NCI-H774 (cell line): ENCODE measurements at regions not wholly inside any gene's neighbourhood (a gene's known extent, or its start where the extent isn't known, plus 50 kb on each side); places are given as distances from the start of the nearest gene placed in this dataset.

ENCODE experiments used
- DNase-seq: peaks from one replicate; lab custom pipeline; 2025; lab: John Stamatoyannopoulos, UW

DNA sequence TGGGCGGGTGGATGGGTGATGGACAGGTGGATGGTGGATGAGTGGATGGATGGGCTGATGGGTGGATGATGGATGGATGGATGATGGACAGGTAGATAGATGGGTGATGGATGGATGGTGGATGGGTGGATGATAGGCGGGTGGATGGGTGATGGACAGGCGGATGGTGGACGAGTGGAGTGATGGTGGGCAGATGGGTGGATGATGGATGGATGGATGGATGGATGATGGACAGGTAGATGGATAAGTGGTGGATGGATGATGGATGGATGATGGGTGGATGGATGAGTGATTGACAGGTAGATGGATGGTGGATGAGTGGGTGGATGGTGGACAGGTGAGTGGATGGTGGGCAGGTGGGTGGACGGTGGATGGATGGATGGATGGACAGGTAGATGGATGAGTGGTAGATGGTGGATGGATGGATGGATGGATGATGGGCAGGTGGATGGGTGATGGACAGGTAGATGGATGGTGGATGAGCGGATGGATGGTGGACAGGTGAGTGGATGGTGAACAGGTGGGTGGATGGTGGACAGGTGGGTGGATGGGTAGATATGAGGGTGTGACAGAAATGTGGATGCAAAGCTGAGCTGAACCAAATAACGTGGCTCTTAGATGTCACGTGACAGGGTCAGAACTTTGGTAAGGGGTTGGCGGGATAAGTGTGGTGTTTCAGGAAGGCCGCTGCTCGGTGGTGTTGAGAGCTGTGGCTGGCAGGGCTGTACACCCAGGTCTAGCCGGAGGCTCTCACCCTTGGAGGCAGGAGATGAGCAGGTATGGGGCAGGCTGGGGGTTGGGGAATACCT is 234.3 kb upstream of the CIBAR2 start:
- no peak for DNase-seq

DNA sequence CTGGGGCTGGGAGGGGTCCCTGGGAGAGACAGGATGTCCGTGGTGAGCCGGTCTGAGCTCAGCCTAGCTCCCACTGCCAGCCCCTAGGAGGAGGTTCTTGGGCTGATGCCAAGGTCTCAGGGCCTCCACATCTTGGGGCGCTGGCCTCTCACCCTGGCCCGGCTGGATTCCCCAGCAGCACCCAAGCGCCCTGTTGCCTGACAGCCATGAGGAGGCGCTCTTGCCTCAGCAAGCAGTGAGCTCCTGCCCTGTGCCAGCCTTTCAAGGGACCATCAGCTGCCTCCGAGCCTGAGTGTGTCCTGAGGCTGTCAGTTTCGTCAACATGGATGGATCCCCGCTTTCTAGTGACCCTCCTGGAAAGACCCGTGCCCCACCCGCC is 234.9 kb upstream of the CIBAR2 start:
- DNase-seq, result peak; percentile 7

DNA sequence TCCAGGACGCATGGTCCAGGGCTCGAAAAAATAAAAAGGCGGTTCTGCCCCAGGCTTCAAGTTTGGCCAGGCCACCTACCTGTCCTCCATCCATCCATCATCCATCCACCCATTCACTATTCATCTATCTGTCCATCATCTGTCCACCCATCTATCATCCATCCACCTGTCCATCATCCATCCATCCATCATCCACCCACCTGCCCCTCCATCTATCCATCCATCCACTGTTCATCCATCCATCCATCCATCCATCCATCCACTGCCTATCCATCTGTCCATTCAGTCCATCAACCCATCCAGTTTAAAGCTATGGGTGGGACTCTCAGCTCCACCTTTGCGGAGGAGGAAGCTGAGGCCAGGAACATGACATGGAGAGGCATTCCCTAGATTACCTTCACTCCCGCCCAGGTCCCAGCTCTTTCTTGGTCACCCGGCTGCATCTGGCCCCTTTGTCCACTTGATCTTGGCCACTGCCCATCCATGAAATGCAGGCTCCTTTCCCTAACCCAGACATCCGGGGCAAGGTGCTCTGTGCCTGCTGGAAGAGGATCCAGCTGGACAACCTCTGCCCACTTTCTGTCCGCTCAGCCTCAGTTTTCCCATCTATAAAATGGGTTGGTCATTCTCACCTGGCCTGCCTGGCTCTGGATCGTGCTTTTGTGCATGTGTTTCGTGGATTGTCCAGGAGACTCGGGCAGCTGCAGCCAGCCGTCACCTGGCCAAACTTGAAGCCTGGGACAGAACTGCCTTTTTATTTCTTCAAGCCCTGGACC is 236.0 kb upstream of the CIBAR2 start:
- DNase-seq, result no peak

DNA sequence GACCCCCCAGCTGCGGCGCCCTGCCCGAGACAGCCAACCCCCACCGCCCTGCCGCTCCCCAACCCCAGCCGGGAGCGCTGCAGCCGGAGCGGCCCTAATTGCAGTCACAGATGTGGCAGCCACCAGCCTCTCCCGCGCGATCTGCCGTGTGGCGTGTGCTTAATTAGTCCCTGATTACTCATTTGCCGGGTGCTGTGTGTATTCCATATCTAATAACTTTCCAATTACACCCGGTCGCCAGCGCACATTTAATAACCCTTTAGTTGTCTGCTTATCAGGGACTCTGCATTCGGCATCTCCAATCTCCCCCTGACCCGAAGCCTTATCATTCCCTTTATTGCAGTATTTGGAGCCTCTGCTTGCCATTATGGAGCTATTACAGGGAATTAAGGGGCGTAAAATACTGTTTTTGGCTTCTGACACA is 236.7 kb upstream of the CIBAR2 start:
- DNase-seq, result no peak

DNA sequence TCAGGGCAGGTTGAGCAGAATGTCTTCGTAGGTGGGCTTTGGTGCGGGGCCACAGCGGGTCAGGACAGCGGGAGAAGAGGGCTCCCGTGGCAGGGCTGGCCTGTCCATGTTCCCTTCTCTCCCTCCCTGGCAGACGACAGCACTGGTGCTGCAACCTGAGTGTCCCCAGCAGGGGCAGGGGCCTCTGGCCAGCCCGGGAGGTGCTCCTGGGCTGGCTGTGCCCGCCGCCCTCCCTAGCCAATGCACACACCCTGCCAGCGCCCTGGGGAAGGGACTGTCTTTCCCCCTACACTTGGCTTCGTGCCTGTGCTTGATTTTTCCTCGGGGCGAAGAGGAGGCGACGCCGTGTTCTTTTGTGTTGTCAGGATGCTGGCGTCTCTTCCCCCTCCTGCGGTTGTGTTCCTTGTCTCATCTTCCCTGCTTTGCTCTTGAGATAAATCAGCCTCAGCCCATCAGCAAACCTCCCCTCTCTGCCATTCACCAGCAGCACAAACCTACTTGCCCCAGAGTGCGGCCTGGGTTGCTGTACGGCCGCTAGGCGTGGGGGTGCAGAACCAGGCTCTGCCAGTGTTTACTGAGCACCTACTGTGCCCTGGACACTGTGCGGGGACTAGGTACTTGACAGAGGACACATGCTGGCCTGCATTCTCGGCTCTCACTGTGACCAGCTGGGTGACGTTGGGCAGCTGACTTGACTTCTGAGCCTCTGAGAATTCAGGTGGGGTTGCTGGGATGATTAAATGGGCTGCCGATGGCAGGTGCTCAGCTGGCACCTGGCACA is 237.3 kb upstream of the CIBAR2 start:
- DNase-seq, result no peak

DNA sequence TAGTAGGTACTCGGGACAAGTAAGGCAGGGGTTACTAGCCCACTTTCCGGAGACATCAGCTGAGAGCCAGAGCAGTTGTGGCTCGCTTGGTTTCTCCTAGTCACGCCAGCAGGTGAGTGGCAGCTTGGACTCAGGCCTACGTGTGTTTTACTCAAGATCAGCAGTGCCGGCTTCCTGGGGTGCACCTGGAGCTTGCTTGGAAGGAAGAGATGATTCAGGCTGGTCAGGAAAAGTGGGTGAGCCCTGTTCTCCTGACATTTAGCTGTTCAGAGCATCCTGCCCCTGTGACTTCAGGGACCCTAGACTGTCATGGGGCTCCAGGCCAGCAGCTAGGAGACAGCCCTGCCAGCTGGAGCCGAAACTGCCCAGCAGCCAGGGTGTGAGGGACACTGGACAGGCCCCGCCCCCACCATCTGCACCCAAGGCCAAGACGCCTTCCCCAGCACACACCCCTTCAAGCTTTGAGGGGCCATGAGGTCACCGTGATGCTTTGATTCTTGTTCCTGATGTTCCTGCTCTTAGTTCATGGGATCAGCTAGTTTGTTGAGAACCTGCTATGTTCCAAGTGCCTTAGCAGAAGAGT is 238.0 kb upstream of the CIBAR2 start:
- no peak for DNase-seq

DNA sequence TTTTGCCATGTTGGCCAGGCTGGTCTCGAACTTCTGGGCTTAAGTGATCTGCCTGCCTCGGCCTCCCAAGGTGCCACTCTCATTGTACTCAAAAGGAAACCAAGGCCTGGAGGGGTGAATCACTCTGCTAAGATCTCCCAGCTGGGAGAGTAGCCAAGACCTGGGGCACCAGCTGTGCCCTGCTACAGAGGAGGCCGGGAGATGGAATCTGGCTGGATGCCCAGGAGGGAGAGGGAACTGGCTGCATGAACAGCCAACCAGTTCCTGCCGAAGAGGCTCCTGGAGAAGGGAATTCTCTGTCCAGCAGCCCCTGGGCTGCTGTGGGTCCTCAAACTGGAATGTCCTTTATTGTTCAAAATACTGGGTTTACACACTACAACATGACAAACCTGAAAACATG is 238.7 kb upstream of the CIBAR2 start:
- DNase-seq, result peak; percentile 75

DNA sequence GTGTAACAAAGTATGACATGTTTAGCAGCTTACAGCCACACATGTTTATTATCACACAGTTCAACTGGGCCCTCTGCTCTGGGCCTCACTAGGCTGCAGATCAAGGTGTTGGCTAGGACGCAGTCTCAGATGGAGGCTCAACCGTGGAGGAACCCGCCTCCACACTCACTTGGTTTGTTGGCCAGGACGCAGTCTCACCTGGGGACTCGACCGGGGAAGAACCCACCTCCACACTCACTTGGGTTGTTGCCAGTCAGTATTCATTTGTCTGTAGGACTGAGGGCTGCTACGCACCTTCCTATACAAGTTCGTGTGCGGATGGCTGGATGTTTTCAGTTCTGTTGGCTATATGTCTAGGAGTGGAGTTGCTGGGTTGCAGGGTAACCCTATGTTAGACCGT is 240.7 kb upstream of the CIBAR2 start:
- no peak for DNase-seq

DNA sequence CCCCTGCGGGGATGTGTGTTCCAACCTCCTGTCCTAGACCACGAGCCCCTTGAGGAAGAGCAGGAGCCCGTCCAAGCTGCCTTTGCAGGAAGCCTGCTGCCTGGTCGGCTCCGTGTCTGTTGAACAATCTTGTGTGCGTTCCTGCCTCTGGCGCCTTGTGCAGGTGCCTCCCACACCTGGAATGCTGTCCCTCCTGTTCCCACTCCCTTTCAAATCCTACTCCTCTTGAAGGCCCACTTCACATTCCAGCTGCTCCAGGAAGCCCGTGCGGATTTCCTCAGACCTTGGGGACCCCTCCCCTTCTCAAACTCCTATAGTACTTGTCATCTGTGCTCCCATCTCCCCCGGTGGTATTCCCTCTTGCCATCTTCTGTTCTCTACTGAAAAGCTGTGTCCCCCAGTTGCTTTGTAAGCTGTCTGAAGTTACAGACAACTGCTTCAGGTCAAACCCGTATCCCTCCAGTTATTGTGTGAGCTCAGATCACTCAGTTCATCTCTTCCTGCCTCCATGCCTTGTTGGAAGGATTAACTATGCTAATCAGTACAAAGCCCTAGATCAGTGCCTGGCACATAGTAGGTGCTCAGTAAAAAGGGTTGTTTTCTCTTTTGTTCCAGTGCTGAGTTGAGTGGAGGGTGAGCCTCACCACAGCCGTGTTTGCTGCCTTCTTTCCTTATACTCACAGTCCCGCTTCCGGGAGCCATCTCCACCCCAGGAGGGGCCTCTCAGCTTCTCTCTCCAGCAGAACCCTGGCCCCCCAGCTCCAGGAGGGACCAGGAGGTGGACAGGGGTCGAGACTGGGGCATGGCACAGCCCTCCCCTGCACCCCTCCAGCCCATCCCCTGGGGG is 241.8 kb upstream of the CIBAR2 start:
- no peak for DNase-seq

DNA sequence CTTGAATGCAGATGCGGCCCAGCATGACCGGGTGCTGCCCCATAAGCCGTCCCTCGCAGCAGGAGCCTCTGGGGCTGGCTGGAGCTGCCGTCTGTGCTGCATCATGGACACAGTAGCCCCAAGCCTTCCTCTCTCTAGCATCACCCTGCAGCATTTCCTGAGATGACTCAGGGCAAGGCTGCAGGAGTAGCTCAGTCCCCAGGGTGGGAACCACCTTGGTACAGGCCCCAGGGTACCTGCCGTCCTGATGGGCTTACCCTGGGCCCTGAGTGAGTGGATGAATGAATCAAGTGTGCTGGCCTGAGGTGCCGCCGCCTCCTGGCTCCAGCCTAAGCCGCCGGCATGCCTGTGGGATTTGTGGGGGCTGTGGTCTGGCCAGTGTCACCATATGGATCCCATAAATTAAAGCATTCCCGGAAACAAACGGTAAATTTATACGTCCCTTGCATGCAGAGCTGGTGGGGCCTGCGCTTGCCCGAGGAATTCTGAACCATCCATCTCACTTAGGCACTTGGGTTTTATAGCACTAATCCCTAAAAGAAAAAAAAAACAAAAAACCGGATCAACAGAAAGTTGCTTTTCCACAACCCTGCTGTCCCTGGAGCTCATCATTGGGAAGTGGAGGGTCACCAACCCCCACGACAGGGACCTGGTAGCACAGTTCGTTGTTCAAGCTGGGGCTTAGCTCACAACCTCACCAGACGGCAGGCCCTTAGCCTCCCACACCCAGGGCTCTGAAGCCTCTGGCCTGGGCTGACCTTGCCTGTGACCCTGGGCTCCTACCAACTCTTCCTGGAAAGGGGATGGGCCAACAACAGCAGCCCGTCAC is 242.6 kb upstream of the CIBAR2 start:
- no peak for DNase-seq

DNA sequence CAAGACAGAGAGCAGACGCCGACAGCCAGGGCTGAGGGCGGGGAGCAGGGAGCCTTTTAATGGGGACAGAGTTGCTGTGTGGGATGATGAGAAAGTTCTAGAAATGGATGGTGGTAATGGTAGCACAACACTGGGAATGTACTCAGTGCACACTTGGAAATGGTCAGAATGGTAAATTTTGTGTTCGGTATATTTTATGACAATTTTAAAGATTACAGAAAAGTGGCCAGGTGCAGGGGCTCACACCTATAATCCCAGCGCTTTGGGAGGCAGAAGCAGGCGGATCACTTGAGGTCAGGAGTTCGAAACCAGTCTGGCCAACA is 243.2 kb upstream of the CIBAR2 start:
- DNase-seq, result no peak

DNA sequence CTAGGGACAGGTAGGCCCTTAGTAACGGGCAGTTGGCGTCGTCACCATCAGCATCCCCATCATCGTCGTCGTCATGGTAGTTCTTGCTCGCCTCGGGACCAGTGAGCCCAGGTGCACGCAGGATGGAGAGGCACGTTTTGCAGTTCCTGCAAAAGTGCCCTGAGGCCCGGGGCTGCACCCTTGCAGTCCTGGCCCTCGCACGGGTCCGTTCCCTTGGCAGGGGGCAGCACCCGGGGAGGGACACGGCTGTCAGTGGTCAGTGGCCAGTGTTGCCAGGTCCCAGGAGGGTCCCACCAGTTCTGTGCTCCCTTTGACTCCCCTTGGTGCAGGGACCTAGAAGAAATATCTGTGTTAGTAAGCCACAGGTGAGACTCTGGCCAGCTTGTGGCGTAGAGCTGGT is 243.9 kb upstream of the CIBAR2 start:
- DNase-seq, result no peak

DNA sequence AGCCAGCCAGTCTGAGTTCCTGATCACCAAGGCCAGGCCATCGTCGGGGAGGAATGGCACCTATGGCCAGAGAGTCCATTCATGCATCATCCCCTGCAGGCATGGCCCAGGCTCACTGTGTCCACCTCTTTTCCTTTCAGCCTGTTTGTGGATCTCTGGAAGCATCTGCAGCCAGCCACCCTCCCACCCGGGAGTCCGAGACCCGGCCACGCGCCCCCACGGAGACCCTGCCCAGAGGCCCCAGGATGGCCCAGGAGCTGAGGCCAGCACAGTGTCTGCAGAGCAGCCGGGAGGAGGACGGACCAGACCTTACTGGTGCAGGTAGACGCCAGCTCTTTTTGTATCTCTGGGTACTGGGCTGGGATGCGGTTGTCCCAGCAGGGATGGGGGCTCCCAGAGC is 245.1 kb upstream of the CIBAR2 start:
- DNase-seq, result no peak

DNA sequence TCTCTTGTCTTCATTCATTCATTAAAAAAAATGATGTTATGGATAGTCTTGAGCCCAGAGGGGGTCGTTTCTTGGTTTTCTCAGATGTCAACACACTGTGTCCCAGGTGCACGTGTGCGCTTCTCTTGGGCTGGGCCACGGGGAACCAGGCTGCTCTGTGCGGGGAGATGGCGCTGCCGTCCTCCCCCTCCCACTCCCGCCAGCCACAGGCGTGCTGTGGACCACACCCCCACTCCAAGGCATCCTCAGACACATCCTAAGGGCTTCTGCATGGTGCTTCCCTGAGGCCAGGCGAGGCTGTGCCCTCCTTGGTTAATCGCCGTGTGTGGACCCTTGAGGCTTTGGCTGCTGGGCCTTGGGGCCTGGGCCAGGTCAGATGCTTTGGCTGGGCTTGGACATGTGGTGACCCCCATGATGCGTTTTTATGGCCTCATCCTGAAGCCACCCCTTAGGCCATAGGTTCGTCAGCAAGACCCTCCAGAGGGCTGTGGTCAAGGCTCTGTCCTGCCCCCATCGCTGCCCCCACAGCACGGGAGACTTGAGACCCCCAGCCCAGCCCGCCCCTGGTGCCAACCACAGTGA is 245.7 kb upstream of the CIBAR2 start:
- DNase-seq, result no peak

DNA sequence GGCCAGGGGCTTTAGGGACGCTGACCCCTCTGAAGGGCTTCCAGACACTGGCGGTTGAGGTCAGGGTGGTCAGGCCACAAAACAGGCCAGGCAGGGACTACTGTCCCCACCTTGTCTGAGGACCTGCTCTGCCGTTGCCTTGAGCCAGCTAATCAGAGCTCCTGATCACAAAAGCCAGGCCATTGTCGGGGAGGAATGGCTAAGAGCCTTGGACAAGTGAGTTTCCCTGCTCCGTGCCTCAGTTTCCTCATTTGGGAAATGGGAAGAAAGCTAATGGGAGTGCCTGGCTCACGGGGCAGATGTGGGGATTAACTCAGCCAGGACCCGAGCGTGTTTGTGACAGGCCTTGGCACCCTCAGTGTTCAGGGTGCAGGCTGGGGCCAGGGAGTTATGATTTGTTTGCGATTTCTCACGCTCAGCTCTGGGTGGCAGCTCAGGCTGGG is 246.5 kb upstream of the CIBAR2 start:
- no peak for DNase-seq

DNA sequence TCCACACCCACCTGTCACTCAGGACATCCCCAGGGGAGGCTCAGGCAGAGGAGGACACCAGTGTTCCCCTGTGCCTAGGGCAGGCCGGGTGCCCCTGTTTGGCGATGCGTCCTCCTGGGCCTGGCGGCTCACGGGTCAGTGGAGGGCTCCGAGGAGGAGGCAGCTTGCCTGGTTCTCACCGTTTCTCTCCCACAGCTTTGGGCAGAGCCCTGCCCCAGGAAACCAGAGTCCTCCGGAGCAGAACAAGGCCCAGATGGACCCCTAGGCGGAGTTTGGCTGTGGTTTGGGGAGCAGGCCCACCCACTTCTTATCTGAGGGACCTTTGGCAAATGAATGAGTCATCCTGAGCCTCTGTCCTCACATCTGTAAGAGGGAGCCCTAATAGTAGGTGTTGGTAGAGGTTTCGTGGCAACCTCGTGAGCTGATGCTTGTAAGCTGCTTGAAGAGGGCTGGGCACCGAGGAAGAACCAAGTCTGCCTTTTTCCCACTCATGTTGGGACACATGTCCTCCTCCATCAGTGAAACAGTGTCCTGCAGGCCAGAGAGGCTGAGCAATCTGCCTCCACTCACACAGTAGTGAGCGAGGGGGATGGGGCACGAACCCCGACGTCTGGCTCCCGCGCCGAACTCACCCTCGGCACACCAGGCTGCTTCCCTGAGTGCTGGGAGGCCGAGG is 247.0 kb upstream of the CIBAR2 start:
- no peak for DNase-seq

DNA sequence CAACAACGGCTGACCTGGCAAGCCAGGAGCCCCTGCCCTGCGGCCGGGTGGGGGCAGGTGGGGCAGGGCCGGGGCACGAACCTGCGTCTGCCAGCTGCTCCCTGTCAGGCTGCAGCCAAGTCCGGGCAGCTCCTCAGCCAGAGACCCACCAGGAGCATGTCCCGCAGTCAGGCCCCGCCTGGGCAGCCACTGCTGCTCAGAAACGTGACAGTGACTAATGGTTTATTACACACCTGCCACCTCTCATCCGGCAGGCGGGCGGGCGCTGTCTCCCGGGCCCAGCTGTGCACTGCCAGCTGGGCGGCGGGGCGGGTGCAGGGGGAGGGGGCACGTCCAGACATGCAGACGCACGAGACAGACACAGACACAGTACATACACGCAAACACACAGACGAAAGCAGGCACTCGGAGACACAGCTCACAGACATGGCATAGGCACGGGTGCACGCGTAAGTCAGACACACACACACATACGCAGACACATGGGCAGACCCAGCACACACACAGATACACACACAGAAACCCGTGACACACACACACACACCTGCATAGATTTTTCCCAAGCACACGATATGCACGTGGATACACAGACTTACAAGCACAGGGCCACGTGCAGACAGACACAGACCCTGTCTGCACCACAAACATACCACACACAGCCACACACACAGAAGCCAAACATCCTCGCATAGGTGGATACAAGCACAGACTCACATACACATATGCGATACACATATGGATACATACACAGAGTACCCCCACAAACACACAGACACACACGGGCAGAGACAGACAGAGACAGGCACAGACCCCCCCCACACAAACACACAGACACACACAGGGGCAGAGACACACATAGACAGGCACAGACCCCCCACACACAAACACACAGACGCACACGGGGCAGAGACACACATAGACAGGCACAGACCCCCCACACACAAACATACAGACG is 248.3 kb upstream of the CIBAR2 start:
- DNase-seq, result peak; percentile 82

DNA sequence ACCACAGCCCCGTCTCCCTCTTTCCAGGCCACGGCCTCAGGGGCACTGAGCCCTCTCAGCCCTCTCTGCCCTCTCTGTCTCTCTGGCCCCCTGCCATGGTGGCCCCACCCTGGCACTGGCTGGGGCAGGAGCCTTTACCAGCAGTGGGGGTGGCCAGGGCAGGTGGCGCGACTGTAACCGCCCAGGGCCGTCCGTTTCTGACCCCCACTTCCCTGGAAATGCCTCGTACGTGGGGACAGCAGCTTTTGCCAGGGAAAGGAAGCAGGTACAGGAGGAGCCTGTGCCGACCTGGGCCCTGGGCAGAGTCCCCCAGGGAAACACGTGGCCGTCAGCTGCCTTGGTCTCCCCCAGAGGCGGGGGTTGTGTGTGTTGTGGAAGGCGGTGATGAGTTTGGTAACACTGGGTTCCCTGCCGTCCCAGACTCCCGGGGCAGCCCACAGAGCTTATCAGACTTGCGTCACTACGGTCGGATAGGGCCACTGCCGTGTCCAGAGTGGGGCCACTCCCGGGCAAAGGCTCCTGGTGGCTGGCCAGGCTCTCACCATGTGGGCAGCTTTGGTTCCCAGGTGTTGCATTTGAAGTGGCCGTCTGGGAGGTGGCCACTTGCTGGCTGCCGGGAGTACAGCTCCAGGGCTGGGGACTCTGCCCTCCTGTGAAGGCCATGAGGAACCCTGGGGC is 249.3 kb upstream of the CIBAR2 start:
- no peak for DNase-seq
